Omental fat pad (tissue), 3 donors: ENCODE measurements at regions not wholly inside any gene's neighbourhood (a gene's known extent, or its start where the extent isn't known, plus 50 kb on each side); places are given as distances from the start of the nearest gene placed in this dataset.

ENCODE experiments used
- ATAC-seq: fragments of 150-250 bp; one replicate; pipeline ENCODE4 v1.9.1; 2016; ENCODE audit warnings: mild to moderate bottlenecking, moderate library complexity; ENCODE audit not compliant: low FRiP score
- DNase-seq: peaks from one replicate; pipeline ENCODE4 v3.0.0-alpha.2; 2019; ENCODE audit warnings: low spot score
- TF ChIP-seq, protein P1 (sequence below), 3 donors: fragments of 450-650 bp; IDR thresholded peaks; one replicate each; pipeline ENCODE4 v1.5.1; 2016 to 2017; ENCODE audit warnings: antibody characterized with exemption in 3 of 3, mild to moderate bottlenecking in 3 of 3, moderate library complexity in 2 of 3

DNA sequence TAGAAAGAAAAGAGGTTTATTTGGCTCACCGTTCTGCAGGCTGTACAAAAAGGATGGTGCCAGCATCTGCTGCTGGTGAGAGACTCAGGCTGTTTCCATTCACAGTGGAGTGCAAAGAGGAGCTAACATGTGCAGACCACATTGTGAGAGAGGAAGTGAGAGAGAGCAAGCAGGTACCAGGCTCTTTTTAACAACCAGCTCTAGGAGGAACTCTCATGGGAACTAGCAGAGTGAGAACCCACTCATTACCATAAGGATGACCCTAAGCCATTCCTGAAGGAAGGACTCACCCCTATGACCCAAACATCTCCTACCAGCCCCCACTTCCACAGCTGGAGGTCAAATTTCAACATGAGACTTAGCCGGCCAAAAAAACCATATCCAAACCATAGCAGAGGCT, 158.6 kb upstream of the ADGRL3 start:
- ATAC-seq (no peak), DNase-seq (no peak)
- TF ChIP-seq, protein P1, sequence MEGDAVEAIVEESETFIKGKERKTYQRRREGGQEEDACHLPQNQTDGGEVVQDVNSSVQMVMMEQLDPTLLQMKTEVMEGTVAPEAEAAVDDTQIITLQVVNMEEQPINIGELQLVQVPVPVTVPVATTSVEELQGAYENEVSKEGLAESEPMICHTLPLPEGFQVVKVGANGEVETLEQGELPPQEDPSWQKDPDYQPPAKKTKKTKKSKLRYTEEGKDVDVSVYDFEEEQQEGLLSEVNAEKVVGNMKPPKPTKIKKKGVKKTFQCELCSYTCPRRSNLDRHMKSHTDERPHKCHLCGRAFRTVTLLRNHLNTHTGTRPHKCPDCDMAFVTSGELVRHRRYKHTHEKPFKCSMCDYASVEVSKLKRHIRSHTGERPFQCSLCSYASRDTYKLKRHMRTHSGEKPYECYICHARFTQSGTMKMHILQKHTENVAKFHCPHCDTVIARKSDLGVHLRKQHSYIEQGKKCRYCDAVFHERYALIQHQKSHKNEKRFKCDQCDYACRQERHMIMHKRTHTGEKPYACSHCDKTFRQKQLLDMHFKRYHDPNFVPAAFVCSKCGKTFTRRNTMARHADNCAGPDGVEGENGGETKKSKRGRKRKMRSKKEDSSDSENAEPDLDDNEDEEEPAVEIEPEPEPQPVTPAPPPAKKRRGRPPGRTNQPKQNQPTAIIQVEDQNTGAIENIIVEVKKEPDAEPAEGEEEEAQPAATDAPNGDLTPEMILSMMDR (IDR thresholded peaks at IDR 0.05): no peak

DNA sequence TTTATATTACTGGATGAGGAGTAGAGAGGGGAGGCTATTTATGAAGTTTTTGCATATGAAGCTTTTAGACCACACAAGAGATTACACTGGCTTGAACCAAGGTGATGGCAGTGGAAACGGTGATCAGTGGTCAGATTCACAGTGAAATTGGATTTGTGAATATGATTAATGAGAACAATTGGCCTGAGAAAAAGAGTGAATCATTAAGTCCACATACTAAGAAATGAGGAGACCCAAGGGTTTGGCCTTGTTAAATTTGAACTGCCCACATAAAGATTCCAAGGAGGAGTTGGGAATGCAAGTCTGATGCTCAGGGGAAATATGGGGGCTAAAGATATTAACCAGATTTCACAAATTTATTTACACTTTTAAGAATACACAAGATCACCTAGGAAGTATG, 155.3 kb upstream of the ADGRL3 start:
- TF ChIP-seq, protein P1 (IDR thresholded peaks at IDR 0.05): no peak
- ATAC-seq (no peak), DNase-seq (no peak)

DNA sequence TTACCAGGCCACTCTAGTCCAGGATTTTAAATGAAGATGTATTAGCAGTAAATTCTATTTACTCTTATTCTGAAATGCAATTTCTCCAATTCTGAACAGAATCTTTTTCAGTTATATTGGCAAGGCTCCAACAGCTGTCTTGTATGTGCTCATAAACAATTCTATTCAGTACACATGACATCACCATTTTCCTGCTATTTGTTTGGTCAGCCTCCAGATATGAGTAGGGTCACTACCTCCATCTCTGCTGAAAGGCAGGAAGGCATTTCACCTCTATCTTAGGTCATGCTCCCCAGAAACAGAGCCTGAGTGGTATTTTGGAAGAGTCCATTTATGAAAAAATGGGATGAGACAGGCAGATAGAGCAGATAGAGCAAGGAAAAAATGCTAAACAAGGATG, 151.1 kb upstream of the ADGRL3 start:
- no peak for DNase-seq
- TF ChIP-seq, protein P1 (IDR thresholded peaks at IDR 0.05): no peak
- ATAC-seq: no peak

DNA sequence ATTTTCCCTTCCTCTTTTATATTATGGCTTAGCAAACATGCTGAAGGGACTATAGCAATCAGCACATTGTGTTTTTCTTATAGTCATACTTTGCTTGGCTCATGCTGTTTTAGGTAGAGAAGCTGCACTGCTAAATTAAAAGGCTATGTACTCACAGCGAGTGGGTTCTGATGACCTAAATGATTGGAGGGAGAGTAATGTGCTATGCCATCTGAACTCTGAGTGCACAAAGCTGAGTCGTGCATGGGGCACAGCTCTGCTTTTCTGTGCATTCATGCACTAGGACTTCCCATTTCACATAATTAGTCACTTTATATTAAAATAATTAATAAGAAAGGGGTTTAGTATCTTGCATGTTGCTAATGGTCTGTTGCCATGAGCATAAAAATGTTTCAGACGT, 132.7 kb upstream of the ADGRL3 start:
- TF ChIP-seq, protein P1 (IDR thresholded peaks at IDR 0.05): no peak
- DNase-seq: no peak
- ATAC-seq: no peak

DNA sequence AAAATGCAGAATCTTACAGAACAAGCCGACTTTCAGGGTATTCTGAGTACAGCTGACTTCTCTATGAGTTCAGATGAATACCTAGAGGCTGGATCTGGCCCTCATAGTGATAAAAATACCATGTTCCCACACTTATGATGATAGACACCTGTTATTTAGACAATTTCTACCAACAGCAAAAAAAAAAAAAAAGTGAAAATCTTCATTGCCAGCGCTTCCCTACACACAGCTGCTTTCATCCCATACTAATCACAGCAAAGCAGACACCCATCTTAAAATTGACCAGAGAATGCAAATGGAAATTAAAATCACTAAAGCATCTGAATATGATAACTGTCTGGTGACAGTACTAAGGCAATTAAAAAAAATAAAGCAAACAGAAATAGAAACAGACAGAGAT, 132.1 kb upstream of the ADGRL3 start:
- no peak for ATAC-seq
- TF ChIP-seq, protein P1 (IDR thresholded peaks at IDR 0.05): no peak
- no peak for DNase-seq

DNA sequence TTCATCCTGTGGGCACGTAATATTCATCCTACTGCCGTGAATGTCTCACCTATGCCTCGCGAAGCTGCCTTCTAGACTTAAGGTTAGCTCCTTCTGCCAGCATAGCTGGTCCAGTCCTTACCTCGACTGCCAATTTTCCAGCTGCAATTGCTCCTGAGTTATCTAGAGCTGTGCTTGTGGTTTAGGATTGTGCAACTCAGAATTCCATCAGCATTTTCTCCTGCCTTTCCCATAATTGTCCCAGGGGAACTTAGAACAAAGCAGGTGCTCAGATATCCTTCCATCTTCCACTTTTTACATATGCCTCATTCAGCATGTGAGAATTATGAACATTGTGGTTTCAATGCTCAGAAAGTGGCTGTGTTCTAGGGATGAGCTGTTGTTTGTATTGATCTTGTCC, 131.4 kb upstream of the ADGRL3 start:
- TF ChIP-seq, protein P1 (IDR thresholded peaks at IDR 0.05): no peak
- DNase-seq: no peak
- no peak for ATAC-seq

DNA sequence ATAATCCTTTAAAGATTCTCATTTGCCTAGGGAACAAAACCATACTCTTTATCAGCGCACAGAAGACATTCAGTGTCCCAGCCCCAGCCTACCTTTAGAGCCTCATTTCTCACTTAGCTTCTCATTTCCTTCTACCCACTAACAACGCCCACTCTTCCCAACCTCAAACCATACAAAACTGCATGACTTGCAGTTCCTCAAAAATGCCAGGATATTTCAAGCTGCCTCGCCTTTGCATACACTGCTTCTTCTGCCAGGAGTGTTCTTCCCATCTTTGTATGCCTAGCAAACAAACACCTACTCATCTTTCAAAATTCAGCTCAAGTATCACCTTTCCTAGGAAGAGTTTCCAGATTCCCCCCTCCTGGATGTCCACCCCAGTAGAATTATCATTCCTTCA, 129.9 kb upstream of the ADGRL3 start:
- no peak for DNase-seq
- no peak for ATAC-seq

More for the DNA sequence above, 129.9 kb upstream of the ADGRL3 start:
- TF ChIP-seq, protein P1 (IDR thresholded peaks at IDR 0.05): no peak
